Uterus (tissue), 2 donors: ENCODE measurements at regions not wholly inside any gene's neighbourhood (a gene's known extent, or its start where the extent isn't known, plus 50 kb on each side); places are given as distances from the start of the nearest gene placed in this dataset.

Source experiments
- CTCF ChIP-seq, 4 experiments: fragments of 200-600 bp in 2 of 4; fragments of 450-650 bp in 2 of 4; sonication (generic) in 2 of 4; IDR thresholded peaks; one replicate each; pipeline ENCODE4 v1.5.1; 2016 to 2019; ENCODE audit warnings: antibody characterized with exemption in 4 of 4, mild to moderate bottlenecking in 2 of 4, moderate library complexity in 1 of 4
- POLR2A ChIP-seq, 2 donors: fragments of 450-650 bp; IDR thresholded peaks; one replicate each; pipeline ENCODE4 v1.6.1; 2016; ENCODE audit warnings: antibody characterized with exemption in 2 of 2, mild to moderate bottlenecking in 1 of 2, moderate library complexity in 1 of 2

GRCh38 chr4:31126881-31127398 is 406.8 kb downstream of the PCDH7 start:
- no peak for TF ChIP-seq CTCF (IDR thresholded peaks at IDR 0.05)
- TF ChIP-seq POLR2A (IDR thresholded peaks at IDR 0.05), result no peak
